Parathyroid adenoma (tissue), 2 donors: ENCODE measurements at regions not wholly inside any gene's neighbourhood (a gene's known extent, or its start where the extent isn't known, plus 50 kb on each side); places are given as distances from the start of the nearest gene placed in this dataset.

ENCODE experiments used
- H2AFZ ChIP-seq: fragments of 300-600 bp; sonication (generic); one replicate; pipeline ENCODE4 v1.7.0; 2017; ENCODE audit warnings: antibody characterized with exemption, mild to moderate bottlenecking
- H3K27ac ChIP-seq: fragments of 300-600 bp; sonication (generic); one replicate; pipeline ENCODE4 v1.7.0; 2017
- H3K27me3 ChIP-seq: fragments of 300-600 bp; sonication (generic); one replicate; pipeline ENCODE4 v1.7.0; 2017; ENCODE audit warnings: low read length; ENCODE audit not compliant: control insufficient read depth, insufficient read depth
- H3K36me3 ChIP-seq: fragments of 300-600 bp; sonication (generic); one replicate; pipeline ENCODE4 v1.7.0; 2017; ENCODE audit warnings: low read length; ENCODE audit not compliant: control insufficient read depth, insufficient read depth
- H3K4me1 ChIP-seq: fragments of 300-600 bp; sonication (generic); one replicate; pipeline ENCODE4 v1.7.0; 2017; ENCODE audit warnings: control low read depth
- H3K4me2 ChIP-seq: fragments of 300-600 bp; sonication (generic); one replicate; pipeline ENCODE4 v1.7.0; 2017; ENCODE audit warnings: low read length
- H3K4me3 ChIP-seq: fragments of 300-600 bp; sonication (generic); one replicate; pipeline ENCODE4 v1.7.0; 2017; ENCODE audit warnings: low read depth, low read length
- H3K79me2 ChIP-seq: fragments of 300-600 bp; sonication (generic); one replicate; pipeline ENCODE4 v1.7.0; 2017; ENCODE audit warnings: control low read depth
- H3K9ac ChIP-seq: fragments of 300-600 bp; sonication (generic); one replicate; pipeline ENCODE4 v1.7.0; 2017; ENCODE audit warnings: mild to moderate bottlenecking
- H3K9me3 ChIP-seq: fragments of 300-600 bp; sonication (generic); one replicate; pipeline ENCODE4 v1.7.0; 2017; ENCODE audit warnings: low read length; ENCODE audit not compliant: control insufficient read depth
- CTCF ChIP-seq: fragments of 300-600 bp; sonication (generic); IDR thresholded peaks from one replicate; pipeline ENCODE4 v1.7.0; 2017; ENCODE audit warnings: antibody characterized with exemption, mild to moderate bottlenecking
- donor health status: primary hyperparathyroidism.

DNA sequence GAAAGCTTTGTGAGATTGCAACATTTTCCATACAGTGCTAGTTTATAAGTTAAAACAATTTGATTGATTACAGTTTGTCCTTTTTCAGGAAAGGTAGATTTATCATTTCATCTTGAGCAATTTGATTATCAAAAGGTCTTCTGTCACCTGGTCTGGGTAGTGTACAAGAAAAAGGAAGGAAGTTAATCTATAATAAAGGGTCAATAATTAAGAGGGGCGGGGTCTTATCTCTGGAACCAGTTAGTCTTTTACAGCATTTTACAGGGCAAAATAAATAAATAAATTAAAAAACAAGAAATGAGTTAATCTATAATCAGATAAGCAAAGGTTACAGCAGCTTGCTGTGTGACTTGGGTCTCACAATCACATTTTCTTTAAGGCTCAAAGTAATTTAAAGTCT lies 277.8 kb upstream of the GYPC start:
- H3K4me1 ChIP-seq = no peaks in the 10 kb centered on the region
- H3K36me3 ChIP-seq = no peaks in the 10 kb centered on the region
- H3K4me2 ChIP-seq = no peak overlapping the region
- H3K27ac ChIP-seq = no peak overlapping the region
- H3K9me3 ChIP-seq = no peaks in the 10 kb centered on the region
- TF ChIP-seq CTCF = no peak
- H3K27me3 ChIP-seq = no peaks in the 10 kb centered on the region
- H2AFZ ChIP-seq = no peak overlapping the region
- no peak overlapping the region for H3K9ac ChIP-seq
- H3K79me2 ChIP-seq = no peaks in the 10 kb centered on the region
- H3K4me3 ChIP-seq = no peak overlapping the region

GRCh38 chr2:126381091-126381490 lies 274.9 kb upstream of the GYPC start:
- Histone ChIP-seq H3K4me2 (no peak overlapping the region), H3K27me3 (no peaks in the 10 kb centered on the region), H3K79me2 (no peaks in the 10 kb centered on the region), H2AFZ (no peak overlapping the region), H3K4me3 (no peak overlapping the region), H3K27ac (no peak overlapping the region), H3K9ac (no peak overlapping the region), H3K4me1 (no peaks in the 10 kb centered on the region), H3K36me3 (no peaks in the 10 kb centered on the region), H3K9me3 (peaks cover 2% of the 10 kb centered on the region)
- TF ChIP-seq CTCF = no peak

GRCh38 chr2:126382998-126383397 lies 273.0 kb upstream of the GYPC start:
- no peak for TF ChIP-seq CTCF
- no peaks in the 10 kb centered on the region for H3K36me3 ChIP-seq

DNA sequence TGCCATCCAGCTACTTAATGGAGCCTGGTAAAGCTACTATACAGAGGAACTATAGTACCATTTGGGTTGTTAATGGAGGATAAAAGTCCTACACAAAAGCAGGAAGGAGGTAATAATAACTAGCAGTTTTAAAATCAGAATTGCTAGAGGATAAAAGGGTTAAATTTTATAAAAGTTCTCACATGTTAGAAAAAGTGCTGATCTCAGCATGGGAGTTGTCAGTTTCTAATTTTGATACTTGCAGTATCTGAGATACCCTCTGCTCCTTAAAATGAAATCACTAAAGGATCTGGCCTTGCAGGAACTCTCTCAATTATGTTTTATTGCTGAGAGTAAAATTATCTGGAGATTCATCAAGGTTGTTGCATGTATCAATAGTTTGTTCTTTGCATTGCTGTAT lies 272.2 kb upstream of the GYPC start:
- no peak for TF ChIP-seq CTCF
- H3K4me2 ChIP-seq = no peak overlapping the region
- no peaks in the 10 kb centered on the region for H3K36me3 ChIP-seq
- H3K27ac ChIP-seq = no peak overlapping the region
- peaks cover 2% of the 10 kb centered on the region for H3K9me3 ChIP-seq
- no peaks in the 10 kb centered on the region for H3K79me2 ChIP-seq
- H3K9ac ChIP-seq = no peak overlapping the region
- H3K27me3 ChIP-seq = no peaks in the 10 kb centered on the region
- no peak overlapping the region for H2AFZ ChIP-seq
- no peak overlapping the region for H3K4me3 ChIP-seq
- H3K4me1 ChIP-seq = no peaks in the 10 kb centered on the region

More at GRCh38 chr2:126382998-126383397, 273.0 kb upstream of the GYPC start:
- H3K9ac ChIP-seq = no peak overlapping the region
- no peak overlapping the region for H3K4me2 ChIP-seq
- no peaks in the 10 kb centered on the region for H3K4me1 ChIP-seq
- H2AFZ ChIP-seq = no peak overlapping the region
- H3K79me2 ChIP-seq = no peaks in the 10 kb centered on the region
- no peak overlapping the region for H3K4me3 ChIP-seq
- no peaks in the 10 kb centered on the region for H3K27me3 ChIP-seq
- H3K9me3 ChIP-seq = peaks cover 2% of the 10 kb centered on the region
- H3K27ac ChIP-seq = no peak overlapping the region

GRCh38 chr2:126385441-126385840 lies 270.5 kb upstream of the GYPC start:
- Histone ChIP-seq H3K4me1 (no peaks in the 10 kb centered on the region), H3K79me2 (no peaks in the 10 kb centered on the region), H3K27ac (no peak overlapping the region), H3K36me3 (no peaks in the 10 kb centered on the region), H3K9me3 (peaks cover 2% of the 10 kb centered on the region), H2AFZ (no peak overlapping the region), H3K27me3 (no peaks in the 10 kb centered on the region), H3K4me3 (no peak overlapping the region), H3K9ac (no peak overlapping the region), H3K4me2 (no peak overlapping the region)
- no peak for TF ChIP-seq CTCF
